ENCODE measurements at regions not wholly inside any gene's neighbourhood (a gene's known extent, or its start where the extent isn't known, plus 50 kb on each side); places are given as distances from the start of the nearest gene placed in this dataset.

GRCh38 chr4:27931584-27931983, 1070.9 kb downstream of the STIM2 start:
- DNase-seq: no peak
- Histone ChIP-seq H3K4me3 (no peak overlapping the region), H3K9me3 (no peaks in the 10 kb centered on the region), H3K4me1 (no peaks in the 10 kb centered on the region), H3K27me3 (no peaks in the 10 kb centered on the region), H3K36me3 (no peaks in the 10 kb centered on the region), H3K27ac (no peak overlapping the region)
- 17 to 27% methylated on average over 1 of the region's 1 CpG for WGBS, 2 donors
- intact Hi-C loops (cut with DNase I): no loop called here
- TF ChIP-seq CTCF (IDR thresholded peaks at IDR 0.05): no peak
- no peak for TF ChIP-seq POLR2A (IDR thresholded peaks at IDR 0.05)

DNA sequence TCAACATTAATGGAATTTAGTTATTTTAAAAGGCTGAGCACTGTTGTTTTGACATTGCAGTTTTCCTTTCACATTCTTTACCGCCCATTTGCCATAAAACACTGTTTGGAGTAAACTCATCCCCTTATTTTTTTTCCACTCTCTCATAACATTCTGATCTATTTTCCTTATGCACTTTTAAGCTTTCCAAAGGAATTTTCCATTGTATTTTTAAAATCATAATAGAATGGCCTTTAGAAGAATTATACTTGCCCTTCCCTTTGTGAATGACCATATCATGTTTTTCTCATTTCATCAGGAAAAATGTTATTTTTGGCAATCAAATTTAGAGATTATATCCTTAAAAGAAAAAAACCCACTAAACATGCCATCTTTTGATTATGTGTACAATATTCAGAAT, 1074.2 kb downstream of the STIM2 start:
- WGBS, 2 donors: 50 to 84% methylated on average over 1 of the region's 1 CpG
- intact Hi-C loops (cut with DNase I): no loop called here
- no peak for DNase-seq

GRCh38 chr4:27946799-27947198, 1086.2 kb downstream of the STIM2 start:
- 71 to 74% methylated on average over 1 of the region's 1 CpG for WGBS, 2 donors
- no peak for DNase-seq

More for the DNA sequence above, 1074.2 kb downstream of the STIM2 start:
- H3K9me3 ChIP-seq: no peaks in the 10 kb centered on the region
- no peaks in the 10 kb centered on the region for H3K4me1 ChIP-seq
- TF ChIP-seq CTCF (IDR thresholded peaks at IDR 0.05): no peak
- no peak for TF ChIP-seq POLR2A (IDR thresholded peaks at IDR 0.05)
- no peak overlapping the region for H3K4me3 ChIP-seq
- no peak overlapping the region for H3K27ac ChIP-seq
- no peaks in the 10 kb centered on the region for H3K27me3 ChIP-seq
- H3K36me3 ChIP-seq: no peaks in the 10 kb centered on the region

GRCh38 chr4:27947302-27947701, 1086.7 kb downstream of the STIM2 start:
- Histone ChIP-seq H3K4me3 (no peak overlapping the region), H3K4me1 (no peaks in the 10 kb centered on the region), H3K27me3 (no peaks in the 10 kb centered on the region), H3K9me3 (peaks cover 0 to 3% (median 0%) of the 10 kb centered on the region in 3 donors), H3K36me3 (no peaks in the 10 kb centered on the region), H3K27ac (no peak overlapping the region)
- intact Hi-C loops (cut with DNase I): no loop called here
- WGBS, 2 donors: 60 to 65% methylated on average over 2 of the region's 2 CpGs
- no peak for DNase-seq
- no peak for TF ChIP-seq CTCF (IDR thresholded peaks at IDR 0.05)
- TF ChIP-seq POLR2A (IDR thresholded peaks at IDR 0.05): no peak

More at GRCh38 chr4:27946799-27947198, 1086.2 kb downstream of the STIM2 start:
- no peak for TF ChIP-seq POLR2A (IDR thresholded peaks at IDR 0.05)
- no peak for TF ChIP-seq CTCF (IDR thresholded peaks at IDR 0.05)
- peaks cover 0 to 3% (median 0%) of the 10 kb centered on the region in 3 donors for H3K9me3 ChIP-seq
- H3K27me3 ChIP-seq: no peaks in the 10 kb centered on the region
- H3K4me3 ChIP-seq: no peak overlapping the region
- intact Hi-C loops (cut with DNase I): no loop called here
- no peak overlapping the region for H3K27ac ChIP-seq
- no peaks in the 10 kb centered on the region for H3K4me1 ChIP-seq
- H3K36me3 ChIP-seq: no peaks in the 10 kb centered on the region

DNA sequence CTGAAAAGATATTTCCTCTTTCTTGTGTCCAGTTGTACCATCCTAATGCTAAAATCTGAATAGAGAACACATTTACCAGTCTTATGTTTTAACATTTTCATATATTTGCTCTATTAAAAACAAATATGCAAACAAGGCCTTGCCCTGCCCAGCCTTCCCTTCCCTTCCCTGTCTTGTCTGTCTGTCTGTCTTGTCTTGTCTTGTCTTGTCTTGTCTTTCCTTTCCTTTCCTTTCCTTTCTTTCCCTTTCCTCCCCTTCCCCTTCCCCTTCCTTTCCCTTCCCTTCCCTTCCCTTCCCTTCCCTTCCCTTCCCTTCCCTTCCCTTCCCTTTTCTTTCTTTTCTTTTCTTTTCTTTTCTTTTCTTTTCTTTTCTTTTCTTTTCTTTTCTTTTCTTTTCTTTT, 1103.5 kb downstream of the STIM2 start:
- TF ChIP-seq CTCF (IDR thresholded peaks at IDR 0.05) (no peak), POLR2A (IDR thresholded peaks at IDR 0.05) (no peak)
- H3K36me3 ChIP-seq: no peaks in the 10 kb centered on the region
- H3K9me3 ChIP-seq: no peaks in the 10 kb centered on the region
- H3K4me1 ChIP-seq: no peaks in the 10 kb centered on the region
- no peak overlapping the region for H3K4me3 ChIP-seq
- DNase-seq: no peak
- intact Hi-C loops (cut with DNase I): no loop called here
- H3K27ac ChIP-seq: no peak overlapping the region
- no peaks in the 10 kb centered on the region for H3K27me3 ChIP-seq
